Erythroblast (primary cell): ENCODE measurements at regions not wholly inside any gene's neighbourhood (a gene's known extent, or its start where the extent isn't known, plus 50 kb on each side); places are given as distances from the start of the nearest gene placed in this dataset.

ENCODE experiments used
- GATA1 ChIP-seq: IDR thresholded peaks from 2 replicates; pipeline ENCODE4 v1.6.1; 2011; ENCODE audit warnings: low read depth, mild to moderate bottlenecking, control low read depth, low read length, moderate library complexity
- POLR2A ChIP-seq: IDR thresholded peaks from 2 replicates; pipeline ENCODE4 v1.6.1; 2011; ENCODE audit warnings: mild to moderate bottlenecking, low read length

DNA sequence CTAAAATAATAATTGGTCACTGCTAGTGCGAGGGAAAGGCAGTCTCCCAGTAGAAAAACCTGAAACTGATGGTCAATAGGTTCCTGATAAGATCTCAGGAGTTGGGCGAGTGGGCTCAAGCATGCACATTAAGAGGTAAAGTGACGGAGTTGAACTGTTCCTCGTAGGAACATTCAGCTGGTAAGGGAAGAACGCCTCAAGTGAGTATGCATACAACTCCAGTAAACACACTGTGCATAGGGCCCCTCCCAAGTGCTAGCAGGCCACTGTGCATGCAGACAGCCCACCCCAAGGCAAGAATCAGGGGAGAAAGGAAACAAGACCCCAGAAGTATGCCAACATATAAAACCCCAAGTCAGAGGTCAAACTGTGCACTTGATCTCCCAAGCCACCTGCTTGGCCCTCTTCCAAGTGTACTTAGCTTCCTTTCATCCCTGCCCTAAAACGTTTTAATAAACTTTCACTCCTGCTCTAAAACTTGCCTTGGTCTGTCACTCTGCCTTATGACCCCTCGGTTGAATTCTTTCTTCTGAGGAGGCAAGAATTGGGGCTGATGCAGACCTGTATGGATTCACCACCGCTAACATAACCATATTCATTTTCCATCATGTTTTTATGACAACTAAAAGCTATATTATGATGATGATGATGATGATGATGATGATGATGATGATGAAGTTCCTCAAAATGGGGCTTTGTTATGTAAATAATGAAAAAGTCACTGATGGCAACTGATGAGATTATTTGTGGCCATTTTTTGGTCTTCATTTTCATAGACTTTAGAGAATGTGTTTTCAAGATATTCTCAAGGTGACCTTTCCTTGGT lies 118.0 kb upstream of the RAB27B start:
- TF ChIP-seq POLR2A (no peak), GATA1 (no peak)
